ENCODE measurements at regions not wholly inside any gene's neighbourhood (a gene's known extent, or its start where the extent isn't known, plus 50 kb on each side); places are given as distances from the start of the nearest gene placed in this dataset.

- peaks cover 5% of the 10 kb centered on the region for H3K9me3 Mint-ChIP-seq (ENCODE audit: low read depth)
- no peak overlapping the region for H3K4me3 Mint-ChIP-seq
- H3K27ac Mint-ChIP-seq: no peak overlapping the region
- H3K4me1 Mint-ChIP-seq (ENCODE audit: low read depth): no peaks in the 10 kb centered on the region
- no peaks in the 10 kb centered on the region for H3K27me3 Mint-ChIP-seq
- no peaks in the 10 kb centered on the region for H3K36me3 Mint-ChIP-seq
These were observed 913.6 kb downstream of the GALC start for GRCh38 chr14:87079416-87079815.

- H3K36me3 Mint-ChIP-seq: no peaks in the 10 kb centered on the region
- no peaks in the 10 kb centered on the region for H3K4me1 Mint-ChIP-seq (ENCODE audit: low read depth)
- H3K9me3 Mint-ChIP-seq (ENCODE audit: low read depth): peaks cover 5% of the 10 kb centered on the region
- H3K4me3 Mint-ChIP-seq: no peak overlapping the region
- no peak overlapping the region for H3K27ac Mint-ChIP-seq
- no peaks in the 10 kb centered on the region for H3K27me3 Mint-ChIP-seq
These were observed 916.1 kb downstream of the GALC start for GRCh38 chr14:87076922-87077321.

GRCh38 chr14:87076146-87076545 lies 916.8 kb downstream of the GALC start:
- peaks cover 5% of the 10 kb centered on the region for H3K9me3 Mint-ChIP-seq (ENCODE audit: low read depth)
- no peak overlapping the region for H3K4me3 Mint-ChIP-seq
- no peaks in the 10 kb centered on the region for H3K36me3 Mint-ChIP-seq
- H3K27me3 Mint-ChIP-seq: no peaks in the 10 kb centered on the region
- H3K27ac Mint-ChIP-seq: no peak overlapping the region
- H3K4me1 Mint-ChIP-seq (ENCODE audit: low read depth): no peaks in the 10 kb centered on the region

GRCh38 chr14:87073880-87074570 lies 919.0 kb downstream of the GALC start:
- H3K27ac Mint-ChIP-seq: no peak overlapping the region
- H3K27me3 Mint-ChIP-seq: no peaks in the 10 kb centered on the region
- peaks cover 5% of the 10 kb centered on the region for H3K9me3 Mint-ChIP-seq (ENCODE audit: low read depth)
- no peak overlapping the region for H3K4me3 Mint-ChIP-seq
- no peaks in the 10 kb centered on the region for H3K36me3 Mint-ChIP-seq
- H3K4me1 Mint-ChIP-seq (ENCODE audit: low read depth): no peaks in the 10 kb centered on the region

- Mint-ChIP-seq H3K9me3 (ENCODE audit: low read depth) (no peaks in the 10 kb centered on the region), H3K36me3 (no peaks in the 10 kb centered on the region), H3K27ac (no peak overlapping the region), H3K27me3 (no peaks in the 10 kb centered on the region), H3K4me3 (no peak overlapping the region), H3K4me1 (ENCODE audit: low read depth) (no peaks in the 10 kb centered on the region)
These were observed 925.4 kb downstream of the GALC start for GRCh38 chr14:87067591-87067990.

GRCh38 chr14:87067061-87067460 lies 925.9 kb downstream of the GALC start:
- no peaks in the 10 kb centered on the region for H3K36me3 Mint-ChIP-seq
- no peaks in the 10 kb centered on the region for H3K4me1 Mint-ChIP-seq (ENCODE audit: low read depth)
- no peak overlapping the region for H3K4me3 Mint-ChIP-seq
- H3K27me3 Mint-ChIP-seq: no peaks in the 10 kb centered on the region
- H3K9me3 Mint-ChIP-seq (ENCODE audit: low read depth): no peaks in the 10 kb centered on the region
- H3K27ac Mint-ChIP-seq: no peak overlapping the region

- Mint-ChIP-seq H3K36me3 (no peaks in the 10 kb centered on the region), H3K4me3 (no peak overlapping the region), H3K9me3 (ENCODE audit: low read depth) (no peaks in the 10 kb centered on the region), H3K4me1 (ENCODE audit: low read depth) (no peaks in the 10 kb centered on the region), H3K27ac (no peak overlapping the region), H3K27me3 (no peaks in the 10 kb centered on the region)
These were observed 926.7 kb downstream of the GALC start for GRCh38 chr14:87066221-87066817.

- no peak overlapping the region for H3K4me3 Mint-ChIP-seq
- H3K4me1 Mint-ChIP-seq (ENCODE audit: low read depth): no peaks in the 10 kb centered on the region
- no peak overlapping the region for H3K27ac Mint-ChIP-seq
These were observed 927.6 kb downstream of the GALC start for GRCh38 chr14:87065366-87065765.

GRCh38 chr14:87063181-87063580 lies 929.8 kb downstream of the GALC start:
- H3K4me3 Mint-ChIP-seq: no peak overlapping the region
- no peaks in the 10 kb centered on the region for H3K27me3 Mint-ChIP-seq
- no peak overlapping the region for H3K27ac Mint-ChIP-seq
- H3K4me1 Mint-ChIP-seq (ENCODE audit: low read depth): no peaks in the 10 kb centered on the region
- no peaks in the 10 kb centered on the region for H3K9me3 Mint-ChIP-seq (ENCODE audit: low read depth)
- H3K36me3 Mint-ChIP-seq: no peaks in the 10 kb centered on the region

More at GRCh38 chr14:87065366-87065765, 927.6 kb downstream of the GALC start:
- no peaks in the 10 kb centered on the region for H3K27me3 Mint-ChIP-seq
- no peaks in the 10 kb centered on the region for H3K9me3 Mint-ChIP-seq (ENCODE audit: low read depth)
- H3K36me3 Mint-ChIP-seq: no peaks in the 10 kb centered on the region

- Mint-ChIP-seq H3K36me3 (no peaks in the 10 kb centered on the region), H3K4me3 (no peak overlapping the region), H3K9me3 (ENCODE audit: low read depth) (no peaks in the 10 kb centered on the region), H3K27me3 (no peaks in the 10 kb centered on the region), H3K27ac (no peak overlapping the region), H3K4me1 (ENCODE audit: low read depth) (no peaks in the 10 kb centered on the region)
These were observed 932.6 kb downstream of the GALC start for GRCh38 chr14:87060405-87060804.

GRCh38 chr14:87059060-87059839 lies 933.7 kb downstream of the GALC start:
- no peaks in the 10 kb centered on the region for H3K9me3 Mint-ChIP-seq (ENCODE audit: low read depth)
- no peaks in the 10 kb centered on the region for H3K36me3 Mint-ChIP-seq
- H3K27ac Mint-ChIP-seq: no peak overlapping the region
- H3K4me1 Mint-ChIP-seq (ENCODE audit: low read depth): no peaks in the 10 kb centered on the region
- no peak overlapping the region for H3K4me3 Mint-ChIP-seq
- H3K27me3 Mint-ChIP-seq: no peaks in the 10 kb centered on the region

- H3K27ac Mint-ChIP-seq: no peak overlapping the region
- peaks cover 2% of the 10 kb centered on the region for H3K27me3 Mint-ChIP-seq
- no peak overlapping the region for H3K4me3 Mint-ChIP-seq
- no peaks in the 10 kb centered on the region for H3K9me3 Mint-ChIP-seq (ENCODE audit: low read depth)
- no peaks in the 10 kb centered on the region for H3K36me3 Mint-ChIP-seq
- H3K4me1 Mint-ChIP-seq (ENCODE audit: low read depth): no peaks in the 10 kb centered on the region
These were observed 938.0 kb downstream of the GALC start for GRCh38 chr14:87055007-87055406.

- Mint-ChIP-seq H3K4me3 (no peak overlapping the region), H3K9me3 (ENCODE audit: low read depth) (no peaks in the 10 kb centered on the region), H3K27ac (no peak overlapping the region), H3K27me3 (peaks cover 2% of the 10 kb centered on the region), H3K36me3 (no peaks in the 10 kb centered on the region), H3K4me1 (ENCODE audit: low read depth) (no peaks in the 10 kb centered on the region)
These were observed 940.2 kb downstream of the GALC start for GRCh38 chr14:87052646-87053225.

GRCh38 chr14:87050421-87050820 lies 942.6 kb downstream of the GALC start:
- no peaks in the 10 kb centered on the region for H3K36me3 Mint-ChIP-seq

GRCh38 chr14:87049950-87050349 lies 943.0 kb downstream of the GALC start:
- no peak overlapping the region for H3K27ac Mint-ChIP-seq
- H3K4me3 Mint-ChIP-seq: no peak overlapping the region
- no peaks in the 10 kb centered on the region for H3K36me3 Mint-ChIP-seq
- H3K4me1 Mint-ChIP-seq (ENCODE audit: low read depth): no peaks in the 10 kb centered on the region
- H3K9me3 Mint-ChIP-seq (ENCODE audit: low read depth): peaks cover 6% of the 10 kb centered on the region
- H3K27me3 Mint-ChIP-seq: peaks cover 2% of the 10 kb centered on the region

More at GRCh38 chr14:87050421-87050820, 942.6 kb downstream of the GALC start:
- no peaks in the 10 kb centered on the region for H3K4me1 Mint-ChIP-seq (ENCODE audit: low read depth)
- H3K4me3 Mint-ChIP-seq: no peak overlapping the region
- H3K9me3 Mint-ChIP-seq (ENCODE audit: low read depth): peaks cover 6% of the 10 kb centered on the region
- no peak overlapping the region for H3K27ac Mint-ChIP-seq
- peaks cover 2% of the 10 kb centered on the region for H3K27me3 Mint-ChIP-seq
